SK-N-SH treated with all-trans-retinoic acid at 6 μM for 48 hours (cell line): ENCODE measurements at regions not wholly inside any gene's neighbourhood (a gene's known extent, or its start where the extent isn't known, plus 50 kb on each side); places are given as distances from the start of the nearest gene placed in this dataset.

Source experiments
- ATAC-seq: fragments of 200-7000 bp; cut with Tn5 transposase; 3 replicates; pipeline ENCODE4 v1.9.1; 2020; ENCODE audit warnings: mild to moderate bottlenecking, moderate library complexity
- ARNTL ChIP-seq: fragments of 450-650 bp; formaldehyde crosslinking; IDR thresholded peaks from 2 replicates; pipeline ENCODE4 v1.5.0; 2020; ENCODE audit warnings: low read depth, mild to moderate bottlenecking, moderate library complexity, borderline replicate concordance
- CSDC2 ChIP-seq: fragments of 250-450 bp; sonication (Bioruptor Pico); IDR thresholded peaks from 2 replicates; pipeline ENCODE4 v1.5.0; 2020; ENCODE audit warnings: mild to moderate bottlenecking, moderate library complexity
- ESRRG ChIP-seq: fragments of 250-450 bp; sonication (Bioruptor Pico); IDR thresholded peaks from 2 replicates; pipeline ENCODE4 v1.6.1; 2021; ENCODE audit warnings: mild to moderate bottlenecking
- GLIS3 ChIP-seq: fragments of 250-450 bp; sonication (Bioruptor Pico); IDR thresholded peaks from 2 replicates; pipeline ENCODE4 v1.5.0; 2020; ENCODE audit warnings: mild to moderate bottlenecking, moderate library complexity
- ISL1 ChIP-seq: fragments of 250-450 bp; sonication (Bioruptor Pico); IDR thresholded peaks from 2 replicates; pipeline ENCODE4 v2.1.2; 2022; ENCODE audit warnings: mild to moderate bottlenecking, moderate library complexity
- OSR1 ChIP-seq: fragments of 250-450 bp; sonication (Bioruptor Pico); IDR thresholded peaks from 2 replicates; pipeline ENCODE4 v1.8.0; 2022; ENCODE audit warnings: moderate library complexity, mild to moderate bottlenecking, inconsistent platforms
- PATZ1 ChIP-seq: fragments of 250-450 bp; sonication (Bioruptor Pico); IDR thresholded peaks from 2 replicates; pipeline ENCODE4 v1.8.0; 2020; ENCODE audit warnings: mild to moderate bottlenecking, moderate library complexity, borderline replicate concordance
- PPARA ChIP-seq: fragments of 250-450 bp; sonication (Bioruptor Pico); IDR thresholded peaks from 2 replicates; pipeline ENCODE4 v1.5.0; 2020; ENCODE audit warnings: mild to moderate bottlenecking, borderline replicate concordance
- RARB ChIP-seq: fragments of 250-450 bp; sonication (Bioruptor Pico); IDR thresholded peaks from 2 replicates; pipeline ENCODE4 v1.8.0; 2021; ENCODE audit warnings: mild to moderate bottlenecking, moderate library complexity
- SNAI2 ChIP-seq: fragments of 250-450 bp; sonication (Bioruptor Pico); IDR thresholded peaks from 2 replicates; pipeline ENCODE4 v1.5.0; 2020; ENCODE audit warnings: mild to moderate bottlenecking, moderate library complexity
- TCF4 ChIP-seq: fragments of 250-450 bp; sonication (Bioruptor Pico); IDR thresholded peaks from 2 replicates; pipeline ENCODE4 v1.8.0; 2021; ENCODE audit warnings: mild to moderate bottlenecking, moderate library complexity, borderline replicate concordance
- ZC3H10 ChIP-seq: fragments of 250-450 bp; sonication (Bioruptor Pico); IDR thresholded peaks from 2 replicates; pipeline ENCODE4 v1.5.1; 2021; ENCODE audit warnings: mild to moderate bottlenecking, moderate library complexity
- ZFP3 ChIP-seq: fragments of 250-450 bp; sonication (Bioruptor Pico); IDR thresholded peaks from 2 replicates; pipeline ENCODE4 v1.5.0; 2020; ENCODE audit warnings: mild to moderate bottlenecking, moderate library complexity
- ZFP30 ChIP-seq: fragments of 450-650 bp; formaldehyde crosslinking; IDR thresholded peaks from 2 replicates; pipeline ENCODE4 v1.5.0; 2022; ENCODE audit warnings: mild to moderate bottlenecking, moderate library complexity
- ZNF565 ChIP-seq: fragments of 450-650 bp; formaldehyde crosslinking; conservative IDR thresholded peaks from 2 replicates; pipeline ENCODE4 v1.5.0; 2020; ENCODE audit warnings: low read depth, mild to moderate bottlenecking, moderate library complexity
- ZNF70 ChIP-seq: fragments of 450-650 bp; formaldehyde crosslinking; IDR thresholded peaks from 2 replicates; pipeline ENCODE4 v1.5.0; 2020; ENCODE audit warnings: mild to moderate bottlenecking, moderate library complexity
- TF ChIP-seq, protein P1 (sequence below): fragments of 250-450 bp; sonication (Bioruptor Pico); IDR thresholded peaks from 2 replicates; pipeline ENCODE4 v1.8.0; 2021; ENCODE audit warnings: low read depth, mild to moderate bottlenecking, moderate library complexity, borderline replicate concordance
- TF ChIP-seq, protein P2 (sequence below): fragments of 250-450 bp; sonication (Bioruptor Pico); IDR thresholded peaks from 2 replicates; pipeline ENCODE4 v1.5.0; 2020; ENCODE audit warnings: mild to moderate bottlenecking, moderate library complexity
- TF ChIP-seq, protein P3 (sequence below): fragments of 250-450 bp; sonication (Bioruptor Pico); IDR thresholded peaks from 2 replicates; pipeline ENCODE4 v1.5.1; 2021; ENCODE audit warnings: mild to moderate bottlenecking, moderate library complexity

GRCh38 chr3:128551867-128552266 is 58.9 kb upstream of the GATA2 start:
- ATAC-seq: no peak
- TF ChIP-seq ARNTL (CRISPR knock-in tag) (no peak), ZNF70 (no peak), PPARA (CRISPR knock-in tag) (no peak), ZFP30 (CRISPR knock-in tag) (no peak), ISL1 (no peak), GLIS3 (CRISPR knock-in tag) (no peak), SNAI2 (CRISPR knock-in tag) (no peak), CSDC2 (CRISPR knock-in tag) (no peak), ZFP3 (CRISPR knock-in tag) (no peak), RARB (CRISPR knock-in tag) (no peak)
- TF ChIP-seq, protein P1, sequence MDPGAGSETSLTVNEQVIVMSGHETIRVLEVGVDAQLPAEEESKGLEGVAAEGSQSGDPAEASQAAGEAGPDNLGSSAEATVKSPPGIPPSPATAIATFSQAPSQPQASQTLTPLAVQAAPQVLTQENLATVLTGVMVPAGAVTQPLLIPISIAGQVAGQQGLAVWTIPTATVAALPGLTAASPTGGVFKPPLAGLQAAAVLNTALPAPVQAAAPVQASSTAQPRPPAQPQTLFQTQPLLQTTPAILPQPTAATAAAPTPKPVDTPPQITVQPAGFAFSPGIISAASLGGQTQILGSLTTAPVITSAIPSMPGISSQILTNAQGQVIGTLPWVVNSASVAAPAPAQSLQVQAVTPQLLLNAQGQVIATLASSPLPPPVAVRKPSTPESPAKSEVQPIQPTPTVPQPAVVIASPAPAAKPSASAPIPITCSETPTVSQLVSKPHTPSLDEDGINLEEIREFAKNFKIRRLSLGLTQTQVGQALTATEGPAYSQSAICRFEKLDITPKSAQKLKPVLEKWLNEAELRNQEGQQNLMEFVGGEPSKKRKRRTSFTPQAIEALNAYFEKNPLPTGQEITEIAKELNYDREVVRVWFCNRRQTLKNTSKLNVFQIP: no peak
- TF ChIP-seq, protein P2, sequence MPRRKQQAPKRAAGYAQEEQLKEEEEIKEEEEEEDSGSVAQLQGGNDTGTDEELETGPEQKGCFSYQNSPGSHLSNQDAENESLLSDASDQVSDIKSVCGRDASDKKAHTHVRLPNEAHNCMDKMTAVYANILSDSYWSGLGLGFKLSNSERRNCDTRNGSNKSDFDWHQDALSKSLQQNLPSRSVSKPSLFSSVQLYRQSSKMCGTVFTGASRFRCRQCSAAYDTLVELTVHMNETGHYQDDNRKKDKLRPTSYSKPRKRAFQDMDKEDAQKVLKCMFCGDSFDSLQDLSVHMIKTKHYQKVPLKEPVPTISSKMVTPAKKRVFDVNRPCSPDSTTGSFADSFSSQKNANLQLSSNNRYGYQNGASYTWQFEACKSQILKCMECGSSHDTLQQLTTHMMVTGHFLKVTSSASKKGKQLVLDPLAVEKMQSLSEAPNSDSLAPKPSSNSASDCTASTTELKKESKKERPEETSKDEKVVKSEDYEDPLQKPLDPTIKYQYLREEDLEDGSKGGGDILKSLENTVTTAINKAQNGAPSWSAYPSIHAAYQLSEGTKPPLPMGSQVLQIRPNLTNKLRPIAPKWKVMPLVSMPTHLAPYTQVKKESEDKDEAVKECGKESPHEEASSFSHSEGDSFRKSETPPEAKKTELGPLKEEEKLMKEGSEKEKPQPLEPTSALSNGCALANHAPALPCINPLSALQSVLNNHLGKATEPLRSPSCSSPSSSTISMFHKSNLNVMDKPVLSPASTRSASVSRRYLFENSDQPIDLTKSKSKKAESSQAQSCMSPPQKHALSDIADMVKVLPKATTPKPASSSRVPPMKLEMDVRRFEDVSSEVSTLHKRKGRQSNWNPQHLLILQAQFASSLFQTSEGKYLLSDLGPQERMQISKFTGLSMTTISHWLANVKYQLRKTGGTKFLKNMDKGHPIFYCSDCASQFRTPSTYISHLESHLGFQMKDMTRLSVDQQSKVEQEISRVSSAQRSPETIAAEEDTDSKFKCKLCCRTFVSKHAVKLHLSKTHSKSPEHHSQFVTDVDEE (CRISPR knock-in tag): no peak

- TF ChIP-seq ARNTL (CRISPR knock-in tag) (no peak), RARB (CRISPR knock-in tag) (no peak), GLIS3 (CRISPR knock-in tag) (no peak)
- no peak for ATAC-seq
Measured at GRCh38 chr3:128551451-128551850, 58.5 kb upstream of the GATA2 start.

- no peak for TF ChIP-seq ZNF565 (CRISPR knock-in tag)
- no peak for TF ChIP-seq PPARA (CRISPR knock-in tag)
- no peak for TF ChIP-seq PATZ1
- TF ChIP-seq, all 23 proteins: peak for 0
- ATAC-seq: no peak
Measured at GRCh38 chr3:128550471-128551126, 57.6 kb upstream of the GATA2 start.

DNA sequence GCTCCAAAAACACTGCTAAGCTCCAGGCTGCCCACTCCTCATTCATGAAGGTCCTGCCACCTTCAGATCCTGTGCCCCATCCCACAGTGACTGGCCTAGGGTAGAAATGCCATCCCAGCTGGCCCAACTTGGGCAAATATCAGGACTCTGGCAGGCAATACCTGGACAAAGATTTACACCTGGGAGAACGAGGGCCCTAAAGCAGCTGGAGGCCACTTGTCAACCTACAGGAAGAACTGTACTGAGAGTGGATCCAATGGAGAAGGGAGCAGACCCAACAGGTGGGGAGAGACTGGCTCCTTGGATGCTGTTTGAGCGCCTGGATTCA is 57.1 kb upstream of the GATA2 start:
- ATAC-seq: no peak
- no peak for TF ChIP-seq ARNTL (CRISPR knock-in tag)
- TF ChIP-seq, protein P2 (CRISPR knock-in tag): no peak
- no peak for TF ChIP-seq ZC3H10
- TF ChIP-seq, protein P3, sequence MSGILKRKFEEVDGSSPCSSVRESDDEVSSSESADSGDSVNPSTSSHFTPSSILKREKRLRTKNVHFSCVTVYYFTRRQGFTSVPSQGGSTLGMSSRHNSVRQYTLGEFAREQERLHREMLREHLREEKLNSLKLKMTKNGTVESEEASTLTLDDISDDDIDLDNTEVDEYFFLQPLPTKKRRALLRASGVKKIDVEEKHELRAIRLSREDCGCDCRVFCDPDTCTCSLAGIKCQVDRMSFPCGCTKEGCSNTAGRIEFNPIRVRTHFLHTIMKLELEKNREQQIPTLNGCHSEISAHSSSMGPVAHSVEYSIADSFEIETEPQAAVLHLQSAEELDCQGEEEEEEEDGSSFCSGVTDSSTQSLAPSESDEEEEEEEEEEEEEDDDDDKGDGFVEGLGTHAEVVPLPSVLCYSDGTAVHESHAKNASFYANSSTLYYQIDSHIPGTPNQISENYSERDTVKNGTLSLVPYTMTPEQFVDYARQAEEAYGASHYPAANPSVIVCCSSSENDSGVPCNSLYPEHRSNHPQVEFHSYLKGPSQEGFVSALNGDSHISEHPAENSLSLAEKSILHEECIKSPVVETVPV (CRISPR knock-in tag): no peak
- TF ChIP-seq TCF4 (CRISPR knock-in tag): no peak
- TF ChIP-seq ZNF565 (CRISPR knock-in tag): no peak
- TF ChIP-seq ESRRG (CRISPR knock-in tag): no peak
- no peak for TF ChIP-seq OSR1 (CRISPR knock-in tag)
- TF ChIP-seq PPARA (CRISPR knock-in tag): no peak
